Activated CD4-positive, alpha-beta T cell treated with anti-CD3 and anti-CD28 coated beads, Interleukin-2, amount 50 U/mL, for 48 hours (primary cell): ENCODE measurements at regions not wholly inside any gene's neighbourhood (a gene's known extent, or its start where the extent isn't known, plus 50 kb on each side); places are given as distances from the start of the nearest gene placed in this dataset.
"Not testable (repeated sequence)": the region's sequence is repeated elsewhere in the genome, so short reads cannot be mapped to it uniquely, and the experiment has no call there.

Experiments
- DNase-seq, 2 experiments: peaks; one replicate each; pipeline ENCODE4 v3.0.0-alpha.2; 2020

DNA sequence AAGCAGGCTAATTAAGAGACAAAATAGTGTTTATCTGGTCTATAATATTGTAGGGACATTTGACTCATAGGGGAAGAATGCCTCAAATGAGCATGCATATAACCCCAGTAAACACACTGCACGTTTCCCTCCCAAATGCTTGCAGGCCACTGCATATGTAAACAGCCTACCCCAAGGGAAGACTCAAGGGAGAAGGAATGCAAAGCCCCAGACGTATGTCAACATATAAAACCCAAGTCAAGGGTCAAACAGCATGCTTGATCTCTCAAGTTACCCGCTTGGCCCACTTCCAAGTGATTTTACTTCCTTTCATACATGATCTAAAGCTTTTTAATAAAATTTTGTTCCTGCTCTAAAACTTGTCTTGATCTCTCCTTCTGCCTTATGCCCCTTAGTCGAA lies 1090.0 kb downstream of the OTOL1 start:
- no peak for DNase-seq

DNA sequence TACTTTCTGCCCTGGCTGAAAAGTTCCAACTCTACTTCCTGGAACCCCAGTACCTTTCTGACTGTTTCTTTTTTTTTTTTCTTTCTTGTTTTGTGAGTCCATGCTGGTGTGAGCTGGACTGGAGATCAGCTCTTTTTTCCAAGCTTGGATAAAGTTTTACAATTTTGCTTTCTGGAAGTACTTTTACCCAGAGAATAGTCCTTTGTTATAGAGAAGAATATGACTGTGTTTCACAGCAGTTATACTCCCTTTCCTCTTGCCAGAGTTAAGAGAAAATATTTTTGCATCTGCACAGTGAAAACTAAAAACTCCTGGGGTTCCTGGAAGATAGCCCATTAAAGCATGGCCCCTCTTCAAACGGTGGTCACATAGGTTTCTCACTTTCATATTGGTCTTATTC lies 1100.6 kb downstream of the OTOL1 start:
- no peak for DNase-seq

GRCh38 chr3:162598500-162598899 lies 1101.9 kb downstream of the OTOL1 start:
- DNase-seq, result not testable (repeated sequence)

GRCh38 chr3:162599742-162600141 lies 1103.1 kb downstream of the OTOL1 start:
- not testable (repeated sequence) for DNase-seq

DNA sequence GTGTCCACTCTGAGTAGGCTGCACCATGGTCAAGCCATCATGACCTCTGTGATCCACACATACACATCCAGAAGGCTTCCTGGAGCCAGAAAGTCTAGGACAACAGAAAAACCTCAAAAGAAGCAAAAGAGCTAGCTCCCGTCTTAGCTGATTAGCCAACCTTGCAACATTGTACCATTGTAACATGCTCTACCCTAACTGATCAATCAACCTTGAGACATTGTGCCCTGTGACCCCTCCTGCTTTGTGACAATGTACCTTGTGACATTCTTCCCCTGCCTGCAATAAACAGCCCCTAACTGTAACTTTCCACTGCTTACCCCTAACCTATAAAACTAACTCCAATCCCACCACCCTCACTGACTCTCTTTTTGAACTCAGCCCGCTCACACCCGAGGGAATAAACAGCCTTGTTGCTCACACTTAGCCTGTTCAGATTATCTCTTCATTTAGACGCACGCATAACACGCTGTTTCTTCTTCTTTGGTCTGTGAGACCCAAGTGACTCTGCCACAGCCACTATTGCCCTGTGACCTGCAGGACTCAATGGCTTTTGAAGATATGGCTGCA lies 1104.6 kb downstream of the OTOL1 start:
- no peak for DNase-seq

DNA sequence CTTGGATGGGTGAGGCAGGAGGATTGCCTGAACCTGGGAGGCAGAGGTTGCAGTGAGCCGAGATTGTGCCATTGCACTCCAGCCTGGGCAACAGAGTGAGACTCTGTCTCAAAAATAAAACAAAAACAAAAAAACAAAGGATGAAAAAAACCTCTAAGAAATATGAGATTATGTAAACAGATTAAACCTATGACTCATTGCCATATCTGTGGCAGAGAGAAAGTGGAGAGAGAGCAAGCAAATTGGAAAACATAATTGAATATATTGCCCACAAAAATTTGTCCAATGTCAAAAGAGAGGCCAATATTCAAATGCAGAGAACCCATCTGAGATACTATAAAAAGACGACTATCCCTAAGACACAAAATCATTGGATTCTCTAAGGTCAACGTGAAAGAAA lies 1106.0 kb downstream of the OTOL1 start:
- DNase-seq, result no peak

GRCh38 chr3:162605651-162606204 lies 1109.1 kb downstream of the OTOL1 start:
- DNase-seq, result no peak

DNA sequence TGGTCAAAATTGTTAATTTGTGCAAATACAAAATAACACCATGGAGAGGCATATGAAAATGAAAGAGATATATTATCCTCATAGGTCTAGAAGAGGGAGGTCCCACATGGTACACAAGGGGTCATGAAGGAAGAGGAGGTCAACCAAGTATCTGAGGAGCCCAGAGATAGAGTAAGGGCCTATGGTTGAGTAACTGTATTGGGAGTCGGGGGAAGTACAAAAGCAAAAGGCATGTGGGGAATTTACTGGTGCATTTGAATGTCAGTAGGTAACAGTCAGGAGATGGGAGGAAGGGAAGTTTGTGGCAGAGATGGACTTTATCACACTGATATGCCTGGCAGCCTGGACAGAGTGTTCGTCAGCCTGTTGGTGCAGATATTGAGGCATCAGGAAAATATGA lies 1113.7 kb downstream of the OTOL1 start:
- no peak for DNase-seq

DNA sequence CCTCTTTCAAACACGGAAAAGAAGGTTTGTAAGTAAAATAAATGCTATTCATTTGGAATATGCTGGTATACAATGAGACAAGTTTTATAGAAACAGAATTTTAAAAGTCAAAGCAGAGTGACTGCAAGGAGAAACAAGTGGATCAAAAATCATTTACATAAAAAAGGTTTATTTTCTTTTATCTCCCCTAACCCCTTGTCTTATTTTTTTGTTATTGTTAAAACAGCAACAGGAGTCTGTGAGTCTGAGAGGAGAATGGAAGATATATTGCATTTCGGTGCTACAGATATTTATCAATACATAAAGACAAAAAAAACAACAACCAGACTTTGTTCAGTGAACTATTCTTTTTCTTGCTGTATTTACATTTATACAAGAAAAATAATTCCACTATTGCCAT lies 1116.4 kb downstream of the OTOL1 start:
- DNase-seq, result no peak

DNA sequence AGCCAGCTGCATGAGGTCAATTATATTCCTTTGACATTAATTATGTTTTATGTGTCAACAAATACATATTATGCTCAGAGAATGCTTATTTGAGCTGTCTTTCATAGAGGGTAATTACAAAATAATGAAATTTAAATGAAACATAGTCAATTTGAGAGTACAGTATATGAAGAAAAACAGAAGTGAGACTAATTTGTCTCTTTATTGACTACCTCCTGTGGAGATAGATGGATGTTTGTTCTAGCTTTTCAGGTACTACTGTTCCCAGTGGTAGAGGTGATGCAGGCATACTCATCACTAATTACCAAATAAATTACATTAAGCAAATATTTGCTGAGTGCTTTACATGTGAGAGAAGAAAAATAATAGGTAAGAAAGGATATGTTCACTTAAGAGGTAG lies 1129.6 kb downstream of the OTOL1 start:
- DNase-seq, result no peak

GRCh38 chr3:162628531-162628930 lies 1131.9 kb downstream of the OTOL1 start:
- no peak for DNase-seq

DNA sequence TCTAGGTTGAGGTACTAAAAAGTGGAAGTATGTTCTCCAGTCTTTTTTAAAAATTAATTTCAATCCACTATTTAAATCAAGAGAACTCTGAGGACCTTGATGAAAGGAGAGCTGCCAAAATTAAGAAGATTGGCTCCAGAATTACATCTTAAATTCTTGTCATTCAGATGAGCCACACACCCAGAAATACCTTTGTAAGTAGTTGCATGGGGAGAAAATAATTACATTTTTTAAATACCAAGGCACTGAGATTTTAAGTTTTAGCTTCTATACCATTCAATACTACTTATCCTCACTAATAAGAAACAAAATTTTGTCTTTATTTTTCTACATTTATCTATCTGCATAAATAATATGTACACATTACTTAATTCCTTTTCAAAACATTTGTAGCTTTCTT lies 1132.8 kb downstream of the OTOL1 start:
- no peak for DNase-seq

- no peak for DNase-seq
Observed at GRCh38 chr3:162632672-162633071, 1136.1 kb downstream of the OTOL1 start.

GRCh38 chr3:162640208-162640607 lies 1143.6 kb downstream of the OTOL1 start:
- not testable (repeated sequence) for DNase-seq

DNA sequence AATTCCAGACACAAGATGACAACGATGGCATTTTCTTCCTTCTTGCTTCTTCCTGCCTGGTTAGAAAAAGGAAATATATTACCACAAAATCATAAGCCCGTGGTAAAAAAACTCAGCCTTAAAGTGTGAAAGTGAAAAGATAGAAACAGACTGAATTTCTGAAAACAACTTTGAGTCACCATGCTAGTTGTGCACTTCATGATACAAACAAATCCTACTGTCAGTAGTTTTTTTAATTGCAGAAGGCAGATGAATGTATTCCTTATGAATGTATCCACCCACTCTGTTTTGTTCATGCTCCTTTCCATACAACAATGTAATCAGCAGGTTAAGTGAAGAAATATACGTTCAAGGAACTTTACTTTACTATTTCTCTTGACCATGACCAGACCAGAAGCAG lies 1144.7 kb downstream of the OTOL1 start:
- DNase-seq, result no peak

DNA sequence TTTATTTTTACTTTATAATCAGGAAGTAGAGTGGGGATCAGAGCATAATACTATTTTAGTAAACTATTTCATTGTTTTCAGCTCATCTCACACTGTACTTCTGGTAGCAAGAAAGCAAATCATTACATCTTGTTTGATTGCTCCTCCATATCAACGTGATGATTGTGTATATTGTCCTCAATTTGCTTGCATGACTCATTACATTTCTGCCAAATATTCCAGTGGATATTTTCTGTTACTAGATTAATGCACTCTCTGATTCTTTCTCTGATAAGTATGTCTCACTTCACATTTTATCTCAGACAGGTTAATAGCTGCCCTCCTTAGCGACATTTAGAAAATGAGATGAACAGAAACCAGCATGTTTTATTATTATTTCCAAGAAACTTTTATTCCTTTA lies 1145.3 kb downstream of the OTOL1 start:
- DNase-seq, result no peak

DNA sequence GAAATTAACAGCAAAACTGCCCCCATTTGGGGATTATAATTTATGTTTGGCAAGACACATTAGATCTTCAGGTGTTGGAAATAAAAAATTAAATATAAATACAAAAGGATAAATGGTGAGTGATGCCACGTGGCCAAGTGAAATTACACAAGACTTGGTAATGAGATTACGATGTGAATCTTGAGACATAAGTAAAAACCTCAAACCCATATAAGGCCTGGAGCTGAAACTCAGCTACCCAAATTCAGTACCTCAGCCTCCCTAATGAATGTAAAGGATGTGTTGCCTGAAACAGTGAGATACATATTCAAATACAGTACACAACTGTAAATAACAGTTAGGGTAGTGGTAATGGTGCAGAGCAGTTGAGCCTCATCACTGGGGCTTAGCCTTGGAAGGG lies 1146.6 kb downstream of the OTOL1 start:
- no peak for DNase-seq

GRCh38 chr3:162647321-162647720 lies 1150.7 kb downstream of the OTOL1 start:
- DNase-seq, result no peak

- no peak for DNase-seq
Observed at GRCh38 chr3:162658003-162658402, 1161.4 kb downstream of the OTOL1 start.

GRCh38 chr3:162665684-162666391 lies 1169.2 kb downstream of the OTOL1 start:
- no peak for DNase-seq

- DNase-seq, result no peak
Observed at GRCh38 chr3:162666835-162667234, 1170.2 kb downstream of the OTOL1 start.

DNA sequence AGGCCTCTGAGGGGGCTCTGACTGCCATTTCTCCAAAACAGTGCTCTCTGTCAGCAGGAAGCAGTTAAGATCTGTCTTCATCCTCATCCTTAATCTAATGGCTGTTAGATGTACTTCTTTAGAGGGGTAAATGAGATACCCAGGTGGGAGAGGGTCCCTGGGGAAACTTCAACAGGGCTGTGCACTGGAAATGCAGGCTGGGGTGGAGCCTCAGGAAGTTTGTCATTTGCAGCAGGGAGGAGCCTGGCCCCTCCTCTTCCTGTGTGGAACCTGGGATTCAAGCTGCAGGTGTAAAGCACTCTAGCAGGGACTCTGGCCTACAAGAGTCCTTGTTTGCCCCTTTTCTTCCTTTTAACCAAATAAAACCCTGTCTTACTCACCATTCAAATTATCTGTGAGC lies 1173.6 kb downstream of the OTOL1 start:
- no peak for DNase-seq

DNA sequence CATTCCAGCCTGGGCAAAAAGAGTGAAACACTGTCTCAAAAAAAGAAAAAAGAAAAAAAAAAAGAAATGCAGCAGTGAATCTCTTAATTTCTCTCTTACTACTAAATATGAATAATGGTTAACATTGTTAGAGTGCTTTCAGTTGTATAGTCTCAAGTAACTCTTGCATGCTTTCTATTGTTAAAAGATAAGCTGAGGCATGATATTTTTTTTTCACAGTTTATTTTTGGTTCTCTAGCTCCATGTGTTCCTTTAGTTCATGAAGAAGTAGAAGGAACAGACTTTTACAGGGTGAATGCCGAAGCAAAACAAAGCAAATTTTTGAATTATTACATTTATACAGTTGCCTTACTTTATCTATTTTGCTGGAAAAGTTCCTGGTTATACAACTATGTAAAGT lies 1180.9 kb downstream of the OTOL1 start:
- DNase-seq, result no peak

- no peak for DNase-seq
Observed at GRCh38 chr3:162678941-162679340, 1182.3 kb downstream of the OTOL1 start.

DNA sequence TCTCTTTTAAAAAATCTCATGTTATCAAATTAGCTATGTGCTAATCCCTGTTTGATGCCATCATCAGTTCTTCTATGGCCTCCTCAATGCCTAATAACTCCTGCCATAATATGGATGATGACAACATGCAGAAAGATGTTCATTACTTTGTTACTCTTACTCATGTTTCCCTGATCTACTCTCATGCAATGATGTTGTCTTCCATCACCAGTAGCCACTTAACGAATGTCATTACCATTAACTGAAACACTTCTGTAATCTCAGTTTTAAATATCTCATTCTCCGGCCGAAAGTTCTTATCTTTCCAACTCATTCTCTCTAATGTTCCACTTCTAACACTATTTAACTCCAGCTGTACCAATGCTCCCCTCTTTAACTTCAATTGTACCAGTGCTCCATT lies 1187.7 kb downstream of the OTOL1 start:
- DNase-seq, result no peak
